Neural crest cell (in vitro differentiated cells): ENCODE measurements at regions not wholly inside any gene's neighbourhood (a gene's known extent, or its start where the extent isn't known, plus 50 kb on each side); places are given as distances from the start of the nearest gene placed in this dataset.
"Not testable (repeated sequence)": the region's sequence is repeated elsewhere in the genome, so short reads cannot be mapped to it uniquely, and the experiment has no call there.

ENCODE experiments used
- DNase-seq: peaks from one replicate; pipeline ENCODE4 v3.0.0; 2021; ENCODE audit warnings: low read depth, mixed read lengths, low spot score
- H3K27ac Mint-ChIP-seq: one replicate; pipeline ENCODE4 v1.8.0; 2021; ENCODE audit warnings: mild to moderate bottlenecking, mixed read lengths; ENCODE audit not compliant: unreplicated experiment
- H3K27me3 Mint-ChIP-seq: 2 replicates; pipeline ENCODE4 v1.8.0; 2021; ENCODE audit warnings: low read depth, mild to moderate bottlenecking, mixed read lengths
- H3K36me3 Mint-ChIP-seq: 2 replicates; pipeline ENCODE4 v1.8.0; 2021; ENCODE audit warnings: low read depth, mild to moderate bottlenecking, mixed read lengths
- H3K4me1 Mint-ChIP-seq: 2 replicates; pipeline ENCODE4 v1.8.0; 2021; ENCODE audit warnings: mixed read lengths
- H3K4me3 Mint-ChIP-seq: one replicate; pipeline ENCODE4 v1.8.0; 2021; ENCODE audit warnings: mild to moderate bottlenecking, mixed read lengths
- H3K9me3 Mint-ChIP-seq: 2 replicates; pipeline ENCODE4 v1.8.0; 2021; ENCODE audit warnings: mixed read lengths
- TF ChIP-seq, protein P1 (sequence below): fragments of 200-600 bp; sonication (generic); conservative IDR thresholded peaks from 2 replicates; pipeline ENCODE4 v1.5.0; 2021; ENCODE audit warnings: antibody characterized with exemption, mild to moderate bottlenecking

DNA sequence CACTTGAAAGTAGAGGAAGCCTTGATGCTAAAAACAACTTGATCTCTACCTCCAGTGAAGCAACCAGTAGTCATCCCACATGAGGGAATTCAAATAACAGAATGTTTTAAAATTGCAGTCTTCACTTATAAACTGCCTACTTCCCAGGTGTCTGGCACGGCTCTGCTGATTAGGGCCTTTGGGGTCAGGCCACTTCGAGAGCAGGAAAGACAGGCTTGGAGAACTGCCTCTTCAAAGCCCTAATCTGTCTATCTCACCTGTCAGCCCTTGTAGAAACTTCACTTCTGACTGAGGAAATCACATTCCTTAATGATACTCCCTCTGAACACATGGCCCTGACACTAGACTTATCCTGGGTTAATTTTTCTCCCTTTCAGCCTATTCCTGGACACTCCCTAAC lies 458.6 kb downstream of the TENT5A start:
- DNase-seq = no peak
- no peak overlapping the region for H3K27ac Mint-ChIP-seq
- H3K36me3 Mint-ChIP-seq = no peaks in the 10 kb centered on the region
- no peaks in the 10 kb centered on the region for H3K27me3 Mint-ChIP-seq
- no peak overlapping the region for H3K4me3 Mint-ChIP-seq
- H3K9me3 Mint-ChIP-seq = peaks cover 3% of the 10 kb centered on the region
- H3K4me1 Mint-ChIP-seq = peaks cover 4% of the 10 kb centered on the region
- TF ChIP-seq, protein P1, sequence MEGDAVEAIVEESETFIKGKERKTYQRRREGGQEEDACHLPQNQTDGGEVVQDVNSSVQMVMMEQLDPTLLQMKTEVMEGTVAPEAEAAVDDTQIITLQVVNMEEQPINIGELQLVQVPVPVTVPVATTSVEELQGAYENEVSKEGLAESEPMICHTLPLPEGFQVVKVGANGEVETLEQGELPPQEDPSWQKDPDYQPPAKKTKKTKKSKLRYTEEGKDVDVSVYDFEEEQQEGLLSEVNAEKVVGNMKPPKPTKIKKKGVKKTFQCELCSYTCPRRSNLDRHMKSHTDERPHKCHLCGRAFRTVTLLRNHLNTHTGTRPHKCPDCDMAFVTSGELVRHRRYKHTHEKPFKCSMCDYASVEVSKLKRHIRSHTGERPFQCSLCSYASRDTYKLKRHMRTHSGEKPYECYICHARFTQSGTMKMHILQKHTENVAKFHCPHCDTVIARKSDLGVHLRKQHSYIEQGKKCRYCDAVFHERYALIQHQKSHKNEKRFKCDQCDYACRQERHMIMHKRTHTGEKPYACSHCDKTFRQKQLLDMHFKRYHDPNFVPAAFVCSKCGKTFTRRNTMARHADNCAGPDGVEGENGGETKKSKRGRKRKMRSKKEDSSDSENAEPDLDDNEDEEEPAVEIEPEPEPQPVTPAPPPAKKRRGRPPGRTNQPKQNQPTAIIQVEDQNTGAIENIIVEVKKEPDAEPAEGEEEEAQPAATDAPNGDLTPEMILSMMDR = no peak

GRCh38 chr6:81289229-81289628 lies 463.3 kb downstream of the TENT5A start:
- Mint-ChIP-seq H3K4me3 (no peak overlapping the region), H3K27ac (no peak overlapping the region), H3K9me3 (no peaks in the 10 kb centered on the region), H3K27me3 (no peaks in the 10 kb centered on the region), H3K4me1 (no peaks in the 10 kb centered on the region), H3K36me3 (no peaks in the 10 kb centered on the region)
- TF ChIP-seq, protein P1 = no peak
- no peak for DNase-seq

GRCh38 chr6:81265106-81265505 lies 487.4 kb downstream of the TENT5A start:
- DNase-seq = no peak
- H3K9me3 Mint-ChIP-seq = no peaks in the 10 kb centered on the region
- H3K27ac Mint-ChIP-seq = no peak overlapping the region
- TF ChIP-seq, protein P1 = no peak
- H3K27me3 Mint-ChIP-seq = peaks cover 3% of the 10 kb centered on the region
- no peaks in the 10 kb centered on the region for H3K4me1 Mint-ChIP-seq
- no peaks in the 10 kb centered on the region for H3K36me3 Mint-ChIP-seq
- no peak overlapping the region for H3K4me3 Mint-ChIP-seq

GRCh38 chr6:81263531-81264168 lies 488.8 kb downstream of the TENT5A start:
- DNase-seq = no peak
- H3K27ac Mint-ChIP-seq = no peak overlapping the region
- H3K9me3 Mint-ChIP-seq = no peaks in the 10 kb centered on the region
- no peak overlapping the region for H3K4me3 Mint-ChIP-seq
- TF ChIP-seq, protein P1 = no peak
- H3K27me3 Mint-ChIP-seq = peaks cover 3% of the 10 kb centered on the region
- H3K4me1 Mint-ChIP-seq = no peaks in the 10 kb centered on the region
- H3K36me3 Mint-ChIP-seq = no peaks in the 10 kb centered on the region

GRCh38 chr6:81262656-81263055 lies 489.8 kb downstream of the TENT5A start:
- Mint-ChIP-seq H3K4me3 (no peak overlapping the region), H3K27ac (no peak overlapping the region), H3K36me3 (no peaks in the 10 kb centered on the region), H3K27me3 (peaks cover 3% of the 10 kb centered on the region), H3K9me3 (no peaks in the 10 kb centered on the region), H3K4me1 (no peaks in the 10 kb centered on the region)
- DNase-seq = no peak
- TF ChIP-seq, protein P1 = no peak

- H3K27ac Mint-ChIP-seq, DNase-seq, H3K4me1 Mint-ChIP-seq, H3K36me3 Mint-ChIP-seq, H3K4me3 Mint-ChIP-seq, H3K27me3 Mint-ChIP-seq: not testable (repeated sequence)
- peaks cover 11% of the 10 kb centered on the region for H3K9me3 Mint-ChIP-seq
Measured at GRCh38 chr6:81256223-81256622, 496.3 kb downstream of the TENT5A start.
